Endodermal cell (in vitro differentiated cells): ENCODE measurements at regions not wholly inside any gene's neighbourhood (a gene's known extent, or its start where the extent isn't known, plus 50 kb on each side); places are given as distances from the start of the nearest gene placed in this dataset.

ENCODE experiments used
- DNase-seq: peaks from one replicate; pipeline ENCODE4 v3.0.0-alpha.2; 2017
- H3K27ac ChIP-seq: 2 replicates; pipeline ENCODE4 v1.5.1; 2013; ENCODE audit warnings: mild to moderate bottlenecking, low read depth, low read length, moderate library complexity
- H3K27me3 ChIP-seq: 2 replicates; pipeline ENCODE4 v1.6.1; 2013; ENCODE audit warnings: mild to moderate bottlenecking, low read length, moderate library complexity; ENCODE audit not compliant: insufficient read depth, control insufficient read depth, poor library complexity, severe bottlenecking
- H3K36me3 ChIP-seq: 2 replicates; pipeline ENCODE4 v1.7.0; 2013; ENCODE audit warnings: mild to moderate bottlenecking, low read length, moderate library complexity; ENCODE audit not compliant: control insufficient read depth, insufficient read depth
- H3K4me1 ChIP-seq: one replicate; pipeline ENCODE4 v1.7.0; 2013; ENCODE audit warnings: low read length; ENCODE audit not compliant: control insufficient read depth, insufficient read depth
- H3K4me3 ChIP-seq: 2 replicates; pipeline ENCODE4 v1.5.1; 2013; ENCODE audit warnings: mild to moderate bottlenecking, low read length, moderate library complexity
- H3K9ac ChIP-seq: 2 replicates; pipeline ENCODE4 v1.6.1; 2013; ENCODE audit warnings: mild to moderate bottlenecking, low read length, moderate library complexity; ENCODE audit not compliant: poor library complexity, severe bottlenecking; ENCODE audit errors: extremely low read depth
- H3K9me3 ChIP-seq: 2 replicates; pipeline ENCODE4 v1.6.1; 2013; ENCODE audit warnings: mild to moderate bottlenecking, low read length, moderate library complexity; ENCODE audit not compliant: control insufficient read depth
- H3K27ac Mint-ChIP-seq: 2 replicates; pipeline ENCODE4 v1.8.0; 2020; ENCODE audit warnings: mixed read lengths
- H3K27me3 Mint-ChIP-seq: 2 replicates; pipeline ENCODE4 v1.8.0; 2021; ENCODE audit warnings: mild to moderate bottlenecking, mixed read lengths; ENCODE audit not compliant: insufficient read depth
- H3K36me3 Mint-ChIP-seq: 2 replicates; pipeline ENCODE4 v1.8.0; 2020; ENCODE audit warnings: low read depth, mixed read lengths
- H3K4me1 Mint-ChIP-seq: 2 replicates; pipeline ENCODE4 v1.8.0; 2020; ENCODE audit warnings: mixed read lengths
- H3K4me3 Mint-ChIP-seq: 2 replicates; pipeline ENCODE4 v1.8.0; 2020; ENCODE audit warnings: mild to moderate bottlenecking, moderate library complexity, mixed read lengths
- H3K9me3 Mint-ChIP-seq: 2 replicates; pipeline ENCODE4 v1.8.0; 2020; ENCODE audit warnings: mild to moderate bottlenecking, mixed read lengths
- WGBS, 2 experiments: methylation state at CpG; one replicate each; pipeline versions ENCODE4 v1.1.5 to v1.1.7; 2013; ENCODE audit warnings: missing lambda C conversion rate in 2 of 2, mixed read lengths in 1 of 2; ENCODE audit not compliant: insufficient coverage in 1 of 2, insufficient read length in 1 of 2; 5-methylcytosine and 5-hydroxymethylcytosine counted together
- TF ChIP-seq, protein P1 (sequence below): fragments of 200-600 bp; sonication (generic); conservative IDR thresholded peaks from 2 replicates; pipeline ENCODE4 v1.5.0; 2021; ENCODE audit warnings: antibody characterized with exemption, mild to moderate bottlenecking

DNA sequence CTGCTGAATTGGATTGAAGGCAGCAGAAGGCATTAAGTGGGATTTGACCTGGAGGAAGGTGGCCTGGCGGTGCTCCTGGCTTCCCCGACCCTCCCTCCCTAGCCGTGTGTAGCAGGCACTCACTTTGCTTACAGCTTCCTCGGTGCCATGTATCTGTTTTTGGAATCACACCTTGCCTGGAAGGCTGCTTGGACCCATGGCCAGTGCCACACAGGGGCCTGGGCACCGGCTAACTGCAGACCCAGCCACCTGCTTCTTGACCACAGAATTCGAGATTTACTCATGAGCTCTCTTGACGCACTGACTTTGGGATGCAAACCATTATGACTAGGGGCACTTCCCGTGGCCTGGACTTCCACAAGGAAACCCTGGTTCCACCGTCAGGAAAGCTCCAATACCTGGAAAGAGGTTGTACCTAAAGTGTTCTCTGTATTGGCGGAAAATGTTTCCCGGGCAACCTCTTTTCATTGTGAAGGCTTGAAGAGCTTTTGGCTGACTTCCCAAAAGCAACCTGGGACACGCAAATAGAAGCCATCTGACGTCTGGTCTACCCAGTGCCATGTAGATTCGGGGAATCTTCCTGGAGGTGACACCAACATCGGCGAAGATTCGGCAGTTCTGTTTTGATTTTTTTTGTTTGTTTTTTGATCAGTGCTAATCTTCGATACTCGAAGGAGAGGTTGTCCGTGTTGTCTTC, 125.6 kb upstream of the RTL1 start:
- H3K4me3 Mint-ChIP-seq = no peak overlapping the region
- Histone ChIP-seq H3K36me3 (no peaks in the 10 kb centered on the region), H3K9ac (no peak overlapping the region), H3K4me1 (no peaks in the 10 kb centered on the region), H3K9me3 (no peaks in the 10 kb centered on the region), H3K27me3 (no peaks in the 10 kb centered on the region), H3K4me3 (no peak overlapping the region), H3K27ac (no peak overlapping the region)
- H3K9me3 Mint-ChIP-seq = peaks cover 3% of the 10 kb centered on the region
- H3K27me3 Mint-ChIP-seq = peaks cover 3% of the 10 kb centered on the region
- no peaks in the 10 kb centered on the region for H3K4me1 Mint-ChIP-seq
- TF ChIP-seq, protein P1, sequence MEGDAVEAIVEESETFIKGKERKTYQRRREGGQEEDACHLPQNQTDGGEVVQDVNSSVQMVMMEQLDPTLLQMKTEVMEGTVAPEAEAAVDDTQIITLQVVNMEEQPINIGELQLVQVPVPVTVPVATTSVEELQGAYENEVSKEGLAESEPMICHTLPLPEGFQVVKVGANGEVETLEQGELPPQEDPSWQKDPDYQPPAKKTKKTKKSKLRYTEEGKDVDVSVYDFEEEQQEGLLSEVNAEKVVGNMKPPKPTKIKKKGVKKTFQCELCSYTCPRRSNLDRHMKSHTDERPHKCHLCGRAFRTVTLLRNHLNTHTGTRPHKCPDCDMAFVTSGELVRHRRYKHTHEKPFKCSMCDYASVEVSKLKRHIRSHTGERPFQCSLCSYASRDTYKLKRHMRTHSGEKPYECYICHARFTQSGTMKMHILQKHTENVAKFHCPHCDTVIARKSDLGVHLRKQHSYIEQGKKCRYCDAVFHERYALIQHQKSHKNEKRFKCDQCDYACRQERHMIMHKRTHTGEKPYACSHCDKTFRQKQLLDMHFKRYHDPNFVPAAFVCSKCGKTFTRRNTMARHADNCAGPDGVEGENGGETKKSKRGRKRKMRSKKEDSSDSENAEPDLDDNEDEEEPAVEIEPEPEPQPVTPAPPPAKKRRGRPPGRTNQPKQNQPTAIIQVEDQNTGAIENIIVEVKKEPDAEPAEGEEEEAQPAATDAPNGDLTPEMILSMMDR = no peak
- DNase-seq = no peak
- H3K27ac Mint-ChIP-seq = no peak overlapping the region
- H3K36me3 Mint-ChIP-seq = no peaks in the 10 kb centered on the region
- 92 to 93% methylated on average over 18 to 20 of the region's 20 CpGs for WGBS, 2 experiments

DNA sequence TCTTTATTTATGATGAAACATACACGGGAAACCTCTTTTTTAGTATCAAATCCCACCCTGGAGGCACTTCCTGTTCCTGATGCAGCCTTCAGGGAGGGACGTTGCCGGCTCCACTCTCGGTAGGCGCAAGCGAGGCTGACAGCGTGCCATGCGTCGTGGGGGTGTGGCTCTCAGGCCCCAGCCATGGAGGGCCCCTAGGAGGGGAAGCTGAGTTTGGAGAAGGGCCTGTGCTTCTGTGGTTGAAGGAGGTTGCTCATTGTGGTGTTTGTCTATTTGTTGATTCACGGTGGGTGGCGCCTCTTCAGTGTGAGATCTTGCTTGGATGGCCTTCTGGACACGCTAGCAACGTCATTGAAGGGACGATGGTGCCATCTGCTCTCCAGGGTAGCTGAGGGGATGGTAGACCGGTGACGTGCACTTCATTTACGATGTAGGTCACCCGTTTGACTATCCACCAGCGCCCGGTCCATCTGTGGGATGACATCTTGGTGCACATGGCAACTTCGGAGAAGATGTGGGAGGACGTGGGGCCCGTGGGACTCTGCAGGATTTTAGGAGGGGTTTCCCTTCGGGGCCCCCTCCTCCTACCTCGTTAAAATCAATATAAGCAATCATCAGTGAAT, 126.3 kb upstream of the RTL1 start:
- Mint-ChIP-seq H3K4me3 (no peak overlapping the region), H3K36me3 (no peaks in the 10 kb centered on the region), H3K9me3 (no peaks in the 10 kb centered on the region), H3K27me3 (peaks cover 3% of the 10 kb centered on the region), H3K4me1 (no peaks in the 10 kb centered on the region), H3K27ac (no peak overlapping the region)
- DNase-seq = no peak
- Histone ChIP-seq H3K27ac (no peak overlapping the region), H3K36me3 (no peaks in the 10 kb centered on the region), H3K27me3 (no peaks in the 10 kb centered on the region), H3K4me1 (no peaks in the 10 kb centered on the region), H3K4me3 (no peak overlapping the region), H3K9ac (no peak overlapping the region), H3K9me3 (no peaks in the 10 kb centered on the region)
- TF ChIP-seq, protein P1 = no peak
- WGBS, 2 experiments = 96 to 98% methylated on average over 15 to 25 of the region's 25 CpGs

DNA sequence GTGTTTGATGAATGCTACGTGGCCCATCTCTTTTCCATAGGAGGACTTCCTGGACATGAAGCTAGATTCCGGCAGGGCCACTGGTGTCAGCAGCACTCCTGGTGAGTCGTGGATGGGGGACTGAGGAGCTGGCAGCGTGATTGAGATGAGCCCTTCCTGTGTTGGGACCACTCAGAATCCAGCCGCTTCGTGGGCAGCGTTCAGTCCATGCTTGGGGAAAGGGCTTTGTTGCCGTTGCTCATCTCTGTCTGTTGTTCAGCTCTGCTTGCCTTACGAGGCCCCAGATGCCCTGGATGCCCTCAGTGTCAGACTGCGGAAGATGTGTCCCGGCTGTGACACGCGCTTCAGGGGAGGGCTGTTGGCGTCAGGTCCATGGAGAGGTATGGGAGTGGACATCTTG, 127.1 kb upstream of the RTL1 start:
- no peaks in the 10 kb centered on the region for H3K27me3 ChIP-seq
- Mint-ChIP-seq H3K4me3 (no peak overlapping the region), H3K4me1 (no peaks in the 10 kb centered on the region), H3K27ac (no peak overlapping the region), H3K36me3 (no peaks in the 10 kb centered on the region), H3K27me3 (peaks cover 3% of the 10 kb centered on the region), H3K9me3 (no peaks in the 10 kb centered on the region)
- WGBS, 2 experiments = 97 to 98% methylated on average over 13 to 14 of the region's 14 CpGs
- no peak overlapping the region for H3K4me3 ChIP-seq
- no peak overlapping the region for H3K9ac ChIP-seq
- H3K36me3 ChIP-seq = no peaks in the 10 kb centered on the region
- TF ChIP-seq, protein P1 = no peak
- H3K9me3 ChIP-seq = no peaks in the 10 kb centered on the region
- DNase-seq = no peak
- H3K27ac ChIP-seq = no peak overlapping the region
- no peaks in the 10 kb centered on the region for H3K4me1 ChIP-seq
